ENCODE measurements at regions not wholly inside any gene's neighbourhood (a gene's known extent, or its start where the extent isn't known, plus 50 kb on each side); places are given as distances from the start of the nearest gene placed in this dataset.

- DNase-seq (ENCODE audit: low read depth, low spot score), result no peak
- H3K9me3 ChIP-seq (ENCODE audit: control insufficient read depth, insufficient read depth, low read depth, low read length), result no peaks in the 10 kb centered on the region
- ChIA-PET POLR2A (no interaction called here), CTCF (no interaction called here)
- no TSS peak for BruUV-seq (replicated peaks)
- H3K36me3 ChIP-seq (ENCODE audit: control insufficient read depth, insufficient read depth, low read length), result no peaks in the 10 kb centered on the region
- H3K4me1 ChIP-seq (ENCODE audit: control insufficient read depth, insufficient read depth, low read length), result no peaks in the 10 kb centered on the region
- H3K27ac ChIP-seq (ENCODE audit: low read length), result no peak overlapping the region
- no peak for ATAC-seq
- TF ChIP-seq POLR2AphosphoS5 (IDR thresholded peaks at IDR 0.05; ENCODE audit: low read depth, low read length) (no peak), SIN3A (IDR thresholded peaks at IDR 0.05; ENCODE audit: borderline replicate concordance, insufficient read depth, low read depth, low read length) (no peak), TCF7L2 (IDR thresholded peaks at IDR 0.05; ENCODE audit: low read depth, low read length) (no peak), REST (IDR thresholded peaks at IDR 0.05; ENCODE audit: insufficient read depth in 1 of 2, low read depth in 2 of 2, low read length in 1 of 2) (no peak), CTCF (IDR thresholded peaks at IDR 0.05) (no peak)
- intact Hi-C loops (cut with micrococcal nuclease; ENCODE audit: unreplicated experiment), result no loop called here
- no peaks in the 10 kb centered on the region for H3K27me3 ChIP-seq (ENCODE audit: control insufficient read depth, insufficient read depth, low read length)
- no peak overlapping the region for H3K4me3 ChIP-seq (ENCODE audit: low read depth in 2 of 2, low read length in 2 of 2)
- in situ Hi-C loops (cut with HindIII; ENCODE audit: low pct_unique_long_range_greater_than_20kb, low sequenced_read_pairs), result no loop called here
Observed at GRCh38 chr6:2429032-2429431, 183.6 kb upstream of the GMDS start.

GRCh38 chr6:2426561-2427340 lies 181.3 kb upstream of the GMDS start:
- intact Hi-C loops (cut with micrococcal nuclease; ENCODE audit: unreplicated experiment), result no loop called here
- no TSS peak for BruUV-seq (replicated peaks)
- DNase-seq (ENCODE audit: low read depth, low spot score) (no peak), ATAC-seq (no peak)
- no peaks in the 10 kb centered on the region for H3K9me3 ChIP-seq (ENCODE audit: control insufficient read depth, insufficient read depth, low read depth, low read length)
- H3K27me3 ChIP-seq (ENCODE audit: control insufficient read depth, insufficient read depth, low read length), result no peaks in the 10 kb centered on the region
- no peak overlapping the region for H3K4me3 ChIP-seq (ENCODE audit: low read depth in 2 of 2, low read length in 2 of 2)
- ChIA-PET POLR2A (no interaction called here), CTCF (no interaction called here)
- no peak for TF ChIP-seq SIN3A (IDR thresholded peaks at IDR 0.05; ENCODE audit: borderline replicate concordance, insufficient read depth, low read depth, low read length)
- no peak for TF ChIP-seq POLR2AphosphoS5 (IDR thresholded peaks at IDR 0.05; ENCODE audit: low read depth, low read length)
- no peak for TF ChIP-seq CTCF (IDR thresholded peaks at IDR 0.05)
- TF ChIP-seq TCF7L2 (IDR thresholded peaks at IDR 0.05; ENCODE audit: low read depth, low read length), result no peak
- TF ChIP-seq REST (IDR thresholded peaks at IDR 0.05; ENCODE audit: insufficient read depth in 1 of 2, low read depth in 2 of 2, low read length in 1 of 2), result no peak
- in situ Hi-C loops (cut with HindIII; ENCODE audit: low pct_unique_long_range_greater_than_20kb, low sequenced_read_pairs), result no loop called here
- H3K4me1 ChIP-seq (ENCODE audit: control insufficient read depth, insufficient read depth, low read length), result no peaks in the 10 kb centered on the region
- H3K36me3 ChIP-seq (ENCODE audit: control insufficient read depth, insufficient read depth, low read length), result no peaks in the 10 kb centered on the region
- H3K27ac ChIP-seq (ENCODE audit: low read length), result no peak overlapping the region

All from Panc1 (cell line).